ENCODE measurements at regions not wholly inside any gene's neighbourhood (a gene's known extent, or its start where the extent isn't known, plus 50 kb on each side); places are given as distances from the start of the nearest gene placed in this dataset.

GRCh38 chr16:86789621-86790051, 211.3 kb downstream of the FOXL1 start:
- H3K4me1 ChIP-seq: no peaks in the 10 kb centered on the region
- H3K4me3 ChIP-seq: no peak overlapping the region
- no peaks in the 10 kb centered on the region for H3K36me3 ChIP-seq
- no peak for TF ChIP-seq CTCF (IDR thresholded peaks at IDR 0.05)
- no peaks in the 10 kb centered on the region for H3K9me3 ChIP-seq
- H3K27me3 ChIP-seq: peaks cover 0 to 52% of the 10 kb centered on the region in 2 donors
- no peak overlapping the region for H3K27ac ChIP-seq
- intact Hi-C loops (cut with DNase I): no loop called here
- DNase-seq: no peak
- no peak for ATAC-seq

GRCh38 chr16:86791287-86792035, 213.1 kb downstream of the FOXL1 start:
- H3K4me1 ChIP-seq: no peaks in the 10 kb centered on the region
- H3K9me3 ChIP-seq: no peaks in the 10 kb centered on the region
- no peaks in the 10 kb centered on the region for H3K36me3 ChIP-seq
- ATAC-seq (no peak), DNase-seq (no peak)
- TF ChIP-seq CTCF (IDR thresholded peaks at IDR 0.05): no peak
- H3K4me3 ChIP-seq: no peak overlapping the region
- H3K27ac ChIP-seq: no peak overlapping the region
- intact Hi-C loops (cut with DNase I): no loop called here
- peaks cover 0 to 48% of the 10 kb centered on the region in 2 donors for H3K27me3 ChIP-seq

GRCh38 chr16:86794216-86794864, 216.0 kb downstream of the FOXL1 start:
- TF ChIP-seq CTCF (IDR thresholded peaks at IDR 0.05): no peak
- H3K4me3 ChIP-seq: no peak overlapping the region
- intact Hi-C loops (cut with DNase I): no loop called here
- ATAC-seq: no peak
- DNase-seq: no peak
- no peaks in the 10 kb centered on the region for H3K4me1 ChIP-seq
- no peaks in the 10 kb centered on the region for H3K9me3 ChIP-seq
- peaks cover 0 to 52% of the 10 kb centered on the region in 2 donors for H3K27me3 ChIP-seq
- no peaks in the 10 kb centered on the region for H3K36me3 ChIP-seq
- H3K27ac ChIP-seq: no peak overlapping the region

- TF ChIP-seq CTCF (IDR thresholded peaks at IDR 0.05): no peak
- Histone ChIP-seq H3K36me3 (no peaks in the 10 kb centered on the region), H3K9me3 (no peaks in the 10 kb centered on the region), H3K27ac (no peak overlapping the region), H3K4me1 (no peaks in the 10 kb centered on the region), H3K4me3 (no peak overlapping the region), H3K27me3 (peaks cover 0 to 51% of the 10 kb centered on the region in 2 donors)
- ATAC-seq (no peak), DNase-seq (no peak)
- intact Hi-C loops (cut with DNase I): no loop called here
These were observed 219.4 kb downstream of the FOXL1 start for GRCh38 chr16:86797700-86798099.

GRCh38 chr16:86798247-86799041, 220.1 kb downstream of the FOXL1 start:
- peaks cover 0 to 49% of the 10 kb centered on the region in 2 donors for H3K27me3 ChIP-seq
- no peak for TF ChIP-seq CTCF (IDR thresholded peaks at IDR 0.05)
- H3K9me3 ChIP-seq: no peaks in the 10 kb centered on the region
- no peaks in the 10 kb centered on the region for H3K4me1 ChIP-seq
- no peak for DNase-seq
- H3K27ac ChIP-seq: no peak overlapping the region
- ATAC-seq: no peak
- no peaks in the 10 kb centered on the region for H3K36me3 ChIP-seq
- intact Hi-C loops (cut with DNase I): no loop called here
- no peak overlapping the region for H3K4me3 ChIP-seq
